Esophagus muscularis mucosa (tissue), 3 donors: ENCODE measurements at regions not wholly inside any gene's neighbourhood (a gene's known extent, or its start where the extent isn't known, plus 50 kb on each side); places are given as distances from the start of the nearest gene placed in this dataset.

Experiments used
- CTCF ChIP-seq, 3 experiments: fragments of 200-600 bp in 2 of 3; fragments of 450-650 bp in 1 of 3; sonication (generic) in 2 of 3; IDR thresholded peaks; one replicate each; pipeline ENCODE4 v1.5.1; 2017 to 2019; ENCODE audit warnings: antibody characterized with exemption in 3 of 3, mild to moderate bottlenecking in 2 of 3, moderate library complexity in 1 of 3
- POLR2A ChIP-seq: fragments of 450-650 bp; IDR thresholded peaks from one replicate; pipeline ENCODE4 v1.6.1; 2017; ENCODE audit warnings: antibody characterized with exemption, moderate library complexity, mild to moderate bottlenecking, low read depth
- POLR2AphosphoS5 ChIP-seq, 2 donors: sonication (generic); formaldehyde crosslinking; IDR thresholded peaks; one replicate each; pipeline ENCODE4 v1.6.1; 2017; ENCODE audit warnings: antibody characterized with exemption in 2 of 2

- TF ChIP-seq CTCF (IDR thresholded peaks at IDR 0.05) (no peak), POLR2A (no peak), POLR2AphosphoS5 (IDR thresholded peaks at IDR 0.05) (no peak)
Observed at GRCh38 chr10:78968300-78968942, 100.3 kb upstream of the ZMIZ1 start.
